ENCODE measurements at regions not wholly inside any gene's neighbourhood (a gene's known extent, or its start where the extent isn't known, plus 50 kb on each side); places are given as distances from the start of the nearest gene placed in this dataset.

DNA sequence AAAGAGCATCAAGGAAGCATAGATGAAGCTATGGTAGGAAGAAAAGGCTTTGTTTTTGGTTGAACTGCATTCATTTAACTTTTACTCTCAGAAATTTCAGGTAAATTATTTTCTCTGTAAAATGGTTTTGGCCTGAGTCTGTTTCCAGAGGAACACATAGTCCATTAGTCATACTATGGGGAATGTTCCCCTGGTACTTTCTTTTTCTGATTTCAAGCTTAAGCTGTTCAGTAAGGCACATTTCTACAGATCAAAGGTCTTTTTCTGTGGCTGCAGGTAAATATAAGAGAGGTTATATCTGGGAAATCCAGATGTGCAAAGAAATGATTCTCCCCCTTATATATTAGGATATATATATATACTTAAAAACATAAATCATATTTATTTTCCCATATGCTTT is 1744.4 kb upstream of the ADGRL3 start:
- H3K4me2 ChIP-seq (ENCODE audit: insufficient read depth, low read length) = no peak overlapping the region
- no peaks in the 10 kb centered on the region for H3K4me1 ChIP-seq (ENCODE audit: insufficient read depth, low read length)
- no peak overlapping the region for H2AFZ ChIP-seq (ENCODE audit: low read length)
- H3K36me3 ChIP-seq (ENCODE audit: insufficient read depth, low read length) = no peaks in the 10 kb centered on the region
- H4K20me1 ChIP-seq (ENCODE audit: insufficient read depth, low read length) = no peaks in the 10 kb centered on the region
- no peaks in the 10 kb centered on the region for H3K9me3 ChIP-seq (ENCODE audit: low read depth, low read length)
- H3K4me3 ChIP-seq (ENCODE audit: insufficient read depth, low read length) = no peak overlapping the region
- no peaks in the 10 kb centered on the region for H3K79me2 ChIP-seq (ENCODE audit: insufficient read depth, low read length)
- TF ChIP-seq, protein P1, sequence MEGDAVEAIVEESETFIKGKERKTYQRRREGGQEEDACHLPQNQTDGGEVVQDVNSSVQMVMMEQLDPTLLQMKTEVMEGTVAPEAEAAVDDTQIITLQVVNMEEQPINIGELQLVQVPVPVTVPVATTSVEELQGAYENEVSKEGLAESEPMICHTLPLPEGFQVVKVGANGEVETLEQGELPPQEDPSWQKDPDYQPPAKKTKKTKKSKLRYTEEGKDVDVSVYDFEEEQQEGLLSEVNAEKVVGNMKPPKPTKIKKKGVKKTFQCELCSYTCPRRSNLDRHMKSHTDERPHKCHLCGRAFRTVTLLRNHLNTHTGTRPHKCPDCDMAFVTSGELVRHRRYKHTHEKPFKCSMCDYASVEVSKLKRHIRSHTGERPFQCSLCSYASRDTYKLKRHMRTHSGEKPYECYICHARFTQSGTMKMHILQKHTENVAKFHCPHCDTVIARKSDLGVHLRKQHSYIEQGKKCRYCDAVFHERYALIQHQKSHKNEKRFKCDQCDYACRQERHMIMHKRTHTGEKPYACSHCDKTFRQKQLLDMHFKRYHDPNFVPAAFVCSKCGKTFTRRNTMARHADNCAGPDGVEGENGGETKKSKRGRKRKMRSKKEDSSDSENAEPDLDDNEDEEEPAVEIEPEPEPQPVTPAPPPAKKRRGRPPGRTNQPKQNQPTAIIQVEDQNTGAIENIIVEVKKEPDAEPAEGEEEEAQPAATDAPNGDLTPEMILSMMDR (IDR thresholded peaks at IDR 0.05; ENCODE audit: extremely low read depth, low read depth, low read length) = no peak
- no peaks in the 10 kb centered on the region for H3K27me3 ChIP-seq (ENCODE audit: insufficient read depth, low read length)
- no peak overlapping the region for H3K27ac ChIP-seq (ENCODE audit: low read depth, low read length)
- DNase-seq (ENCODE audit: insufficient read length, low spot score, missing footprints) = no peak

DNA sequence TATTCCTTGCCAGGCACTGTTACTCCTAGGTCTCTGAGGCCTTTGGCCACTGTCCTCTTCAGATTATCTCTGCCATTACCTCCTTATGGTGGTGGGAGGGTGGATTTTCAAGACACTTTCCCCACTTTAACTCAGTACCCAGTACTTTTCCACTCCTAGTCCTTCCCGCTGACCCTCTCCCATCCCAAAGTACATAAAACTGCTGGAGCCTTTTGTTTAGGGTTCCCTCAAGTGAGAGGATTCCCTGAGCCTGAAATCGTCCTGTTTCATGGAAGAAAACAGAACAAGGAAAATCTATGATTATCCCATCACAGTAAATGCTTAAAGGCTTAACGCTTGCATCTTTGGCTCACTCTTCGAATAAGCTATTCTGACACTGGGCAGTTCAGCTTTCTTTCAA is 1742.5 kb upstream of the ADGRL3 start:
- no peaks in the 10 kb centered on the region for H3K79me2 ChIP-seq (ENCODE audit: insufficient read depth, low read length)
- no peaks in the 10 kb centered on the region for H3K27me3 ChIP-seq (ENCODE audit: insufficient read depth, low read length)
- H3K4me3 ChIP-seq (ENCODE audit: insufficient read depth, low read length) = no peak overlapping the region
- no peak for DNase-seq (ENCODE audit: insufficient read length, low spot score, missing footprints)
- no peaks in the 10 kb centered on the region for H3K9me3 ChIP-seq (ENCODE audit: low read depth, low read length)
- no peak overlapping the region for H3K27ac ChIP-seq (ENCODE audit: low read depth, low read length)
- H3K4me2 ChIP-seq (ENCODE audit: insufficient read depth, low read length) = no peak overlapping the region
- no peaks in the 10 kb centered on the region for H3K36me3 ChIP-seq (ENCODE audit: insufficient read depth, low read length)
- no peaks in the 10 kb centered on the region for H3K4me1 ChIP-seq (ENCODE audit: insufficient read depth, low read length)
- H4K20me1 ChIP-seq (ENCODE audit: insufficient read depth, low read length) = no peaks in the 10 kb centered on the region
- TF ChIP-seq, protein P1 (IDR thresholded peaks at IDR 0.05; ENCODE audit: extremely low read depth, low read depth, low read length) = no peak
- H2AFZ ChIP-seq (ENCODE audit: low read length) = no peak overlapping the region

DNA sequence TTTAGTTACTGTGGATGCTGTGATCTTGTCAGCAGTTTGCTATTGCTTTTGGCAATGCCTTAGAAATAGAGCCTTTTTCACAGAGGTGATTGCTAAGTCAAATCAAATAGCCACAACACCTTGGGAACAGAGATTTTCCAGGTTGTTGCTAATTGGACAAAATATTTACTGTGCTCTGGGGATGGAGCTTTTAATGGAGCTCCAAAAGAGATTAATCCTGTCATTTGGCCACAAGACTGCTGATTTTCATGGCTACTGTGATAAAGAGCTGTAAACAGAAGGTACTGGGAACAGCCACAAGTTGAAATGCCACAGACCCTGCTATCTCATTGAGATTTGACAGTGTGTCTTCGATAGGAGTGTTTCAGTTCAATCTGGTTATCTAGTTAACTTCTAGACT is 1715.2 kb upstream of the ADGRL3 start:
- H3K36me3 ChIP-seq (ENCODE audit: insufficient read depth, low read length) = no peaks in the 10 kb centered on the region
- H3K27ac ChIP-seq (ENCODE audit: low read depth, low read length) = no peak overlapping the region
- no peak overlapping the region for H2AFZ ChIP-seq (ENCODE audit: low read length)
- TF ChIP-seq, protein P1 (IDR thresholded peaks at IDR 0.05; ENCODE audit: extremely low read depth, low read depth, low read length) = no peak
- H3K27me3 ChIP-seq (ENCODE audit: insufficient read depth, low read length) = no peaks in the 10 kb centered on the region
- peaks cover 3% of the 10 kb centered on the region for H3K9me3 ChIP-seq (ENCODE audit: low read depth, low read length)
- H3K4me3 ChIP-seq (ENCODE audit: insufficient read depth, low read length) = no peak overlapping the region
- DNase-seq (ENCODE audit: insufficient read length, low spot score, missing footprints) = no peak
- H3K4me2 ChIP-seq (ENCODE audit: insufficient read depth, low read length) = no peak overlapping the region
- no peaks in the 10 kb centered on the region for H3K79me2 ChIP-seq (ENCODE audit: insufficient read depth, low read length)
- no peaks in the 10 kb centered on the region for H3K4me1 ChIP-seq (ENCODE audit: insufficient read depth, low read length)
- no peaks in the 10 kb centered on the region for H4K20me1 ChIP-seq (ENCODE audit: insufficient read depth, low read length)

DNA sequence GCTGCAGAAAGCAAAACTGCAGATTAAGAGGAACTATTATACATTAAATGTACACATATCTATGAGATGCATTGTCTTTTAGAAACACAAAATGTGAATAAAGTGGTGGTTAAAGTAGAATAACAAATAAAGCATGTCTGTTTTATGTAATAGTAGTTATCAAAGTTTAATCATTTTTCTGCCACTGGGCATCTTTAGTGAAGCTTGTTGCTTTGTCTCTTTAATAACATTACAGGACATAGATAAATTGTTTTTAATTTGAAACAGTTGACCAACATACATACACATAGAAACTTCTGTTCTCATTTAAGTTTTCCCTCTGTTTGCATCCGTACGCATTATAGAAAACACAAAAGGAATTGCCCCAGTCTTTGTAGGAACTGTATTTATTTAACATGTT is 1700.0 kb upstream of the ADGRL3 start:
- Histone ChIP-seq H3K27ac (ENCODE audit: low read depth, low read length) (no peak overlapping the region), H2AFZ (ENCODE audit: low read length) (no peak overlapping the region), H3K4me1 (ENCODE audit: insufficient read depth, low read length) (no peaks in the 10 kb centered on the region), H3K27me3 (ENCODE audit: insufficient read depth, low read length) (no peaks in the 10 kb centered on the region), H3K79me2 (ENCODE audit: insufficient read depth, low read length) (no peaks in the 10 kb centered on the region), H3K36me3 (ENCODE audit: insufficient read depth, low read length) (no peaks in the 10 kb centered on the region), H4K20me1 (ENCODE audit: insufficient read depth, low read length) (no peaks in the 10 kb centered on the region), H3K4me3 (ENCODE audit: insufficient read depth, low read length) (no peak overlapping the region), H3K9me3 (ENCODE audit: low read depth, low read length) (no peaks in the 10 kb centered on the region), H3K4me2 (ENCODE audit: insufficient read depth, low read length) (no peak overlapping the region)
- DNase-seq (ENCODE audit: insufficient read length, low spot score, missing footprints) = no peak
- TF ChIP-seq, protein P1 (IDR thresholded peaks at IDR 0.05; ENCODE audit: extremely low read depth, low read depth, low read length) = no peak

All from osteoblast (primary cell).